ENCODE measurements at regions not wholly inside any gene's neighbourhood (a gene's known extent, or its start where the extent isn't known, plus 50 kb on each side); places are given as distances from the start of the nearest gene placed in this dataset.

DNA sequence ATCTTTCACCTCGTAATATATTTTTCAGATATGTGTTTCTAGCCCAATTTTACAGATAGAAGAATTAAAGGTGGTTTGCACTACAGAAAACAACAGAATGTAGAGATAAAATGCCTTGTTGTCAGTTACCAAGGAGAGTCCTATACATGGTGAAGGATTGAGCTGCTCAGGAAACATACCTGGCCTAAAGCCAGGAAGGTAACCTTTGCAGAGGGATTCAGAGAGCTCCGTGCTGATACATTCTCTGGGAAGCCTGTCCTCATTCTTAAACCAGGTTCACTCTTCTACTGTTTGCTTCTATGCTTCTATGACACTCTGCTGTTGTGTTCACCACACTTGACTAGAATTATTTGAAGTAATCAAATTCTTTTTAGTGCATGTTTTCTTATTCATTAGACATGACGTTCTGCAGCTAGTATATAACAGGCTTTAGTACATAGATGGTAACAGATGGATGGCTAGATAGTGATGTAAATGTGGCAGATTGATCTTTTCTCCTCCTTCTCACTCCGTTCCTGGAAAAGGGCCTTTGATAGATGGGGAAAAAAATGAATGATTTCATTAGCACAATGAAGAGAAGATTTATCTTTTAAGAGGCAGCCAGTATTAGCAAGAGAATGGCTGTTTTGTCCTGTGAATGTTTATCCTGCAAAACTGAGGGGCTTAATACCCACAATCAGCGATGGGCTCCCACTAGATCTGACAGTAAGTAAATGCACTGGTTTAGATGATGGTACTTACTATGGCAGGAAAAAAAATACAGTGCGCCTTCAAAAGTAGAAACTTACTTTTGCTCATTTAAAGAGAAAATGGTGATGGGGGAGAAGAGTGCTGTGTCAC, 589.6 kb upstream of the FAM98A start:
- Histone ChIP-seq H3K27me3 (ENCODE audit: control insufficient read depth in 3 of 3, insufficient read depth in 3 of 3, low read length in 2 of 3) (peaks cover 0 to 2% (median 0%) of the 10 kb centered on the region in 3 donors), H3K9ac (ENCODE audit: insufficient read depth in 1 of 2, low read length in 2 of 2) (no peak overlapping the region), H3K9me3 (ENCODE audit: control insufficient read depth in 4 of 4, insufficient read depth in 3 of 4, low read length in 3 of 4) (peaks cover 0 to 2% (median 0%) of the 10 kb centered on the region in 4 donors), H3K36me3 (ENCODE audit: control insufficient read depth in 4 of 4, insufficient read depth in 4 of 4, low read length in 4 of 4) (no peaks in the 10 kb centered on the region), H3K4me3 (no peak overlapping the region), H3K27ac (ENCODE audit: low read depth in 1 of 2, low read length in 1 of 2) (no peak overlapping the region), H3K4me1 (ENCODE audit: control insufficient read depth in 5 of 5, insufficient read depth in 5 of 5, low read length in 5 of 5) (no peaks in the 10 kb centered on the region)
- ATAC-seq (ENCODE audit: insufficient read depth, low FRiP score) (no peak), DNase-seq (peak in 1 of 3 donors; percentile 4)
- TF ChIP-seq, protein P1, sequence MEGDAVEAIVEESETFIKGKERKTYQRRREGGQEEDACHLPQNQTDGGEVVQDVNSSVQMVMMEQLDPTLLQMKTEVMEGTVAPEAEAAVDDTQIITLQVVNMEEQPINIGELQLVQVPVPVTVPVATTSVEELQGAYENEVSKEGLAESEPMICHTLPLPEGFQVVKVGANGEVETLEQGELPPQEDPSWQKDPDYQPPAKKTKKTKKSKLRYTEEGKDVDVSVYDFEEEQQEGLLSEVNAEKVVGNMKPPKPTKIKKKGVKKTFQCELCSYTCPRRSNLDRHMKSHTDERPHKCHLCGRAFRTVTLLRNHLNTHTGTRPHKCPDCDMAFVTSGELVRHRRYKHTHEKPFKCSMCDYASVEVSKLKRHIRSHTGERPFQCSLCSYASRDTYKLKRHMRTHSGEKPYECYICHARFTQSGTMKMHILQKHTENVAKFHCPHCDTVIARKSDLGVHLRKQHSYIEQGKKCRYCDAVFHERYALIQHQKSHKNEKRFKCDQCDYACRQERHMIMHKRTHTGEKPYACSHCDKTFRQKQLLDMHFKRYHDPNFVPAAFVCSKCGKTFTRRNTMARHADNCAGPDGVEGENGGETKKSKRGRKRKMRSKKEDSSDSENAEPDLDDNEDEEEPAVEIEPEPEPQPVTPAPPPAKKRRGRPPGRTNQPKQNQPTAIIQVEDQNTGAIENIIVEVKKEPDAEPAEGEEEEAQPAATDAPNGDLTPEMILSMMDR (IDR thresholded peaks at IDR 0.05; ENCODE audit: control extremely low read depth, extremely low read depth) = no peak
- WGBS, 2 donors = 65 to 69% methylated on average over 6 of the region's 6 CpGs

DNA sequence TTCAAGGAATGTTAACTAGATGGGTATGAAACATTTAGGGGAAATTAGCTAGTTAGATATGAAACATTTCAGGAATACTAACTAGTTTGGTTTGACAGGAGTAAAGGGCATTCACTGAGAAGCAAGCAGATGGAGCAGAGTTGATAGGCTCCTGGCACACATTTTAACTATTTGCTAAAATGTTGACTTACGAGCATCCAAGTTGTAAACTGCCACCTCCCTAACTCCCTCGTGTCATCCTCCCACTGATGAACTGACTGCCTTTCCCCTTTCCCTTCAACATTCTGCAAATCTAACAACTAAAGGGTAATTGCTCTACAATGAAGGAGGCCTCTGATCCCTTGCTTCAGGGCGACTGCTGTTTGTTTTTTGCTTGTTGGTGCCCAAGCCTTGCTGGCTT, 580.4 kb upstream of the FAM98A start:
- H3K9me3 ChIP-seq (ENCODE audit: control insufficient read depth in 4 of 4, insufficient read depth in 3 of 4, low read length in 3 of 4) = peaks cover 0 to 2% (median 0%) of the 10 kb centered on the region in 4 donors
- no peak for ATAC-seq (ENCODE audit: insufficient read depth, low FRiP score)

DNA sequence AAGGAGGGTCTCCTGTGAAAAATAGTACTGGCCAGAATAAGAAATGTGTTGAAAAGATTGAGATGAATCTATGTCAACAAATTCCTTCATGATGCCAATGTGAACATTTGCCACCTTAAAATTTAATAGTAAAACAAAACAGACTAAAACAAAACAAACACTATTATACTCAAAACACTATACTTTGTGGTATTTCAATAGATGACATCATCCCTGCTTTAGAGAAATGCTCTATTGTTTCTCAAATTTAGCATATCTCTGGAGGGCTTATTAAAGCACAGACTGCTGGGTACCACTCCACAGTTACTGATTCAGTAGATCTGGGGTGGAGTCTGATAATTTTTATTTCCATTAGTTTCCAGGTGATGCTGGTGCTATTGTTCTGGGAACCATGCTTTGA, 579.4 kb upstream of the FAM98A start:
- Histone ChIP-seq H3K36me3 (ENCODE audit: control insufficient read depth in 4 of 4, insufficient read depth in 4 of 4, low read length in 4 of 4) (no peaks in the 10 kb centered on the region), H3K27ac (ENCODE audit: low read depth in 1 of 2, low read length in 1 of 2) (no peak overlapping the region), H3K4me1 (ENCODE audit: control insufficient read depth in 5 of 5, insufficient read depth in 5 of 5, low read length in 5 of 5) (no peaks in the 10 kb centered on the region), H3K9me3 (ENCODE audit: control insufficient read depth in 4 of 4, insufficient read depth in 3 of 4, low read length in 3 of 4) (peaks cover 0 to 2% (median 0%) of the 10 kb centered on the region in 4 donors), H3K9ac (ENCODE audit: insufficient read depth in 1 of 2, low read length in 2 of 2) (no peak overlapping the region), H3K27me3 (ENCODE audit: control insufficient read depth in 3 of 3, insufficient read depth in 3 of 3, low read length in 2 of 3) (no peaks in the 10 kb centered on the region), H3K4me3 (no peak overlapping the region)
- DNase-seq (no peak), ATAC-seq (ENCODE audit: insufficient read depth, low FRiP score) (no peak)
- TF ChIP-seq, protein P1 (IDR thresholded peaks at IDR 0.05; ENCODE audit: control extremely low read depth, extremely low read depth) = no peak

More for the DNA sequence above, 580.4 kb upstream of the FAM98A start:
- Histone ChIP-seq H3K27ac (ENCODE audit: low read depth in 1 of 2, low read length in 1 of 2) (no peak overlapping the region), H3K9ac (ENCODE audit: insufficient read depth in 1 of 2, low read length in 2 of 2) (no peak overlapping the region), H3K4me1 (ENCODE audit: control insufficient read depth in 5 of 5, insufficient read depth in 5 of 5, low read length in 5 of 5) (no peaks in the 10 kb centered on the region), H3K27me3 (ENCODE audit: control insufficient read depth in 3 of 3, insufficient read depth in 3 of 3, low read length in 2 of 3) (no peaks in the 10 kb centered on the region), H3K36me3 (ENCODE audit: control insufficient read depth in 4 of 4, insufficient read depth in 4 of 4, low read length in 4 of 4) (no peaks in the 10 kb centered on the region), H3K4me3 (no peak overlapping the region)
- WGBS, 2 donors = 79 to 84% methylated on average over 3 of the region's 3 CpGs
- TF ChIP-seq, protein P1 (IDR thresholded peaks at IDR 0.05; ENCODE audit: control extremely low read depth, extremely low read depth) = no peak
- DNase-seq = no peak

All from lung (tissue), 11 donors.